Germinal center (tissue), 1 donor: ENCODE measurements at regions not wholly inside any gene's neighbourhood (a gene's known extent, or its start where the extent isn't known, plus 50 kb on each side); places are given as distances from the start of the nearest gene placed in this dataset.

Experiments used
- DNase-seq: peaks from one replicate; pipeline ENCODE4 v3.0.0; 2012; ENCODE audit warnings: mixed read lengths, low spot score

DNA sequence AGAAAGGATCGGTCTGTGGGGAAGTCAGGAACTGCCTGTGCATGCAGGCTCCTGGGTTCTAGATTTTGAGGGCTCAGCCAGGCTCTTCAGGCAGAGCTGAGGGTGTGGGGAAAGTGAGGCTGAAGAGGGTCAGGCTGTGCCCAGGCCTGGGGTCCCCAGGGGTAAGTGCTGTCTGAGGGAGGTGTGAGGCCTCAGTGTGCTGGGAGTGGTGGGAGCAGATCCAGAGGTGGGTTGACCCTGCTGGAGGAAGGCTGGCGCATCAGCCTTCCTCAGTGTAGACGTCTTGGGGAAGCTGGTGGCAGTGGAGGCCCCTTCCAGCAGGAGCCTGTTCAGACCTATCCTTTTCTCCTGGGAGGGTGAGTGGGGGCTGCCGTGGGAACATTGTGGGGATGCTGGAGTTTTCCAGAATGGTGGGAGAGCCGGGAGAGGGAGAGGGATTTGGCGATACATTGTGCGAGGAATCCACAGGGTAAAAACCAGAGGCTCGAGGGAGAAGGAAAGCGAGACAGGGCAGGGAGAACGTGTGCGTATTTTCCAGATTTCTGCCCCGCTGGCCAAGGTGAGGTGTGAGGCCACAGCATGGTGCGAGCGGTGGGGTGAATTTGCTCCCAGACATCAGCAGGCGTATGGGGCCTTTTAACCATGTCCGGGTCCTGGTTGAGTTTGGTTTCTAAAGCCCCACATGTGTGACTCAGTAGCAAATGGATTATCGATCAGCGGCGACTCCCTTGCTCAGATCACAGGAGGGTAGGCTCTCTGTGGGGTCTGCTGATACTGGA lies 237.7 kb downstream of the TEX29 start:
- no peak for DNase-seq

DNA sequence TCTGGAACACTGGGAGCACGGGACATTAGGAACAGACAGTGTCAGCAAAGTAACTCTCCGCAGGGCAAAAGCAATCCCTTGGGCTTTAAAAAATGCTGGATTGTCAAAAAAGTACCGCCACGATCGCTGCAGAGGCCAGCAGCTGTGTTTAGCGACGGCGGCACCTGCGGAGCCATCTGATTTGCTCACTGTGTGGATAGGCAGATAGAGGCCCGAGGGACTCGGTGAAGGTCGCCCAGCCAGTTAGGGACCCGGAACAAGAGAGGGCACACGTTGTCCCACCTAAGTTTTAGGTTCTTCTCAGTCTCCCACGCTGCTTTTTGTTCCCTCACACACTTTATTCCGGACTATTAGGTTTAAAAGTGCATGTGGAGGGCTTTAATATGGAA lies 238.3 kb downstream of the TEX29 start:
- DNase-seq = no peak

DNA sequence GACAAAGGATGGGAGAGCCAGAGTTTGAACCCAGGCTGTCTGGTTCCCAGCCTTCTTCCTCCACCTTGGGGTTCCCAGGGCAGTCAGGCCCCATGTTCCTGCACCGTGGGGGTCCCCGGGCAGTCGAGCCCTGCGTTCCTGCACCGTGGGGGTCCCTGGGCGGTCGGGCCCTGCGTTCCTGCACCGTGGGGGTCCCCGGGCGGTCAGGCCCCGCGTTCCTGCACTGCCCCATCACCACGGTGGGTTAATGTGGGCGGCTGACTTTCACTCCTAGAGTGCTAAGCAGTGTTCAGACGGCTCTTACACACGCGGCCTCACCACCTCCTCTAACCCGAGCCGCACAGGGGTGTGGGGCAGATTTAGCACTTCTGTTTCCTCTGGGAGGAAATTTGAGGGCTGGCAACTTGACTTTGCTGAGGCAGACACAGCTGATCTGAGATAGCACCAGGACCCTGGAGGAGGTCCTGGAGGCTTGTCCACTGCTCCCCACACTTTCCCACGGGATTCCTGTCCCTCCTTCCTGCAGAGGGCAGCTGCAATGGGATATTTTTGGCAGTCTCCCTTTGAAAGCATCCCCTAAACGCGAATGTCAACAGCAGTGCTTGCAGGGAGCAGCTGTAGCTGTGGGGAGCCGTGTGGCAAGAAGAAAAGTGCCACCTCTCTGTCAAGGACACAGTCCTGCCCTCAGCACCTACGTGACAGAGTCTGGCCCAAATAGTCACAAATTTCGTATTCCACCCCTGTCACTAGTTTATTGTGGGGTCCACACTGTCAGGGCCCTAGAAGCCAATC lies 239.4 kb downstream of the TEX29 start:
- DNase-seq = no peak

DNA sequence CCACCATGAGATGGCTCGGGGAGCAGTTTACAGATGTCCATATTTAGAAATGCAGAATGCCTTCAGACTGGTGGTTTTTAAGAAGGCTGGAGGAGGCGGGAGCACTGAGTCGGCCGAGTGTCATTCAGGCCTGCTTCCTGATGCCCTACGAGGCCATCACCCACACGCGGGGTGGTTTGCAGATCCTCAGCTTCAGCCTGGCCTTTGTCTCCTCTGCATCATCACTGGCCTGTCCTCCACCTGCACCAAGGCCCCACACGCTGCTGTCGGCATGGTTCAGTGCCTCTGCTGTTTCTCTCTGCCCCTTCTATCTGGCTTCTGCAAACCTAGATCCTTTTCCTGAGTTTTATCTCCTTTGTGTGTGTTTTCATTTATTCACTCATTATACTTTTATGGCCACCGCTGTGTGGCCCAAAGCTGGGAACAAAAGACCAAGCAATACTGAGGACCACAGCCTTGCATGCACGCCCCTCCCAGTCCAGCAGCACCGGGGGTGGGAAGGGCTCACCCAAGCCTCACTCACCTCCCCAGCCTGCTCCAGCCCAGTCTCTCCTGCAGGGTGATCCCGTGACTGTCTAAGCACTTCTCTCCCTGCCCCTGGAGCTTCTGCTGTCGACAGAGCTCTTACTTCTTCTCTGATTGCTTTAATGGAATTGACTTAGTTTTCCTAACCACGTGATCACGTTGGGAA lies 240.8 kb downstream of the TEX29 start:
- DNase-seq = no peak

DNA sequence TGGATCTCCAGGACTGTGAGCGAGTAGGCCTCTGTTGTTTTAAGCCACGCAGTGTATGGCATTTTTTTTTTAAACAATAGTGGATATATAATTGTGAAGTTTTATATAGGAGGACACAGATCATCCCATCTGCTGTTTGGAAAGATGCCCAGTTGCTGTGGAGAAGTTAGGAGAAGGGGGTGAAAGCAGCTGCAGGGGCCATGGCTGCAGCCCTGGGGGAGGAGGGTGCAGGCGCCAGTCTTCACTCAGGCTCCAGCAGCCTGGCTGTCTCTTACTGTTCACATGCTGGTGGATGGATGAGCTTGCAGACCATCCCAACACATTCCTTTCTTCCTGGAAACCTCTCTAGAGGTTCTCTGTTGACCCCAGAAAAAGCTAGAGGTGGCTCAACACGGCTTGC lies 242.3 kb downstream of the TEX29 start:
- DNase-seq = no peak

DNA sequence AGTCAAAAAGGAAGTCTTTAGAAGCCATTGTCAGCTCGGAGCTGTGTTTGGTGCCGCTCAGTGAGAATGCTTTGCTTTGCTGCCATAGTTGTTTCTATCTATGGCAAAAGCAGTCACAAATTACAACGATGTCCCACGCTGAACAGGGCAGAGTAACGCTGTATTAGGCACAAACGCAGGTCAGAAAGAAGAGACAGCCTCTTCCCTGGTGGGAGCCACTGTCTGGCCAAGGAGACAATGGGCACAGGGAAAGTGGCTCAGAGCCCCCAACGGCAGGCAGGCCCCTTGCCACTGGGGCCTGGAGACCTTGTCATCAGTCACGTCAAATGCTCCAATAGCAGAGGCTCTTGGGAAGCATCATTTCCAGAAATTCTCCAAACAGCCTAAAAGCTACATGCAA lies 244.2 kb downstream of the TEX29 start:
- no peak for DNase-seq

DNA sequence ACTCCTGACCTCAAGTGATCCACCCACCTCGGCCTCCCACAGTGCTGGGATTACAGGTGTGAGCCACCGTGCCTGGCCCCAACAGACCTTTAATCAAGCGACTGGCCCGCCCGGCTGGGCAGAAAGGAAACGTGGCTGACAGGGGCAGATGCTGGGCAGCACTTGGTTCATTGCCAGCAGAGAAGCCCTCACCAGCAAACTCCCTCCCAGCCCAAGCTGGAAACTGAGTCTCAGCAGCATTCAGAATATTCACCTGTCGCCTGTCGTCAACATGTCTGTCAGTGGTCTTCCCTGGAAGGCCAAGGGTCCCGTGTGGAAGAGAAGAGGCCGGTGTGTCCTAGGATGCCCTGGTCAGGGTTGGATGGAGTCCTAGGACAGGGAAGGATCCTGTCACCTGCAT lies 245.0 kb downstream of the TEX29 start:
- no peak for DNase-seq

DNA sequence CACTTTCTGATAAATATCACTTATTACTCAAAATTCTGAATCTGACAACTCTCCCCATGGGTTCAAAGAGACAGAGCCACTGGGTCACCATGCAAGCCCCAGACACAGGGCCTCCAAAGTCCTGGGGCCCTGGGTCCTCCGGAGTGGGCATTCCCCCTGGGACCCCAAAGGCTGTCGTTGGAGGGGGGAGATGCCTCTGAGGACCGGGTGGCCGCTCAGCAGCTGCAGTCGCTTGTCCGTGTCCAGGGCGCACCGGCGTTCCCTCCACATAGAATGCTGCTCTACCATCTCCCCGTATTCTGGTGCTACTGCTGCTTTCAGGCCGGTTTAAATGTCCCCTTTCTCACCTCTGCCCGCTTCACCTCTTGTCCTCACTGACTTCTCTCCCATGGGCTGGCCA lies 246.1 kb downstream of the TEX29 start:
- no peak for DNase-seq

DNA sequence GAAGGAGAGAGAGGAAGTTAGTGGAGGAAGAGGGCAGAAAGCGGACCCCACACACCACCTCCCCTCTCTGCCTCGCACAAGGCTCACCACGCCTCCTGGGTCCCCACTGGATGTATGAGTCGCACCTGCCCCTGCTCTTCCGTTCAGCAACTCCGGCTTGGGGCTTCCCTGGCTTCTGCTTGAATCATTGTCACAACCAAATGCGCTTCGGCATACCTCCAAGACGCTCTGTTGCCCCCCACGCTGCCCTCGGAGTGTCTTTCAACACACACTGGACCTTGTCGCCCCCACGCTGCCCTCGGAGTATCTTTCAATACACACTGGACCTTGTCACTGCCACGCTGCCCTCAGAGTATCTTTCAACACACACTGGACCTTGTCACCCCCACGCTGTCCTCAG lies 247.2 kb downstream of the TEX29 start:
- no peak for DNase-seq

DNA sequence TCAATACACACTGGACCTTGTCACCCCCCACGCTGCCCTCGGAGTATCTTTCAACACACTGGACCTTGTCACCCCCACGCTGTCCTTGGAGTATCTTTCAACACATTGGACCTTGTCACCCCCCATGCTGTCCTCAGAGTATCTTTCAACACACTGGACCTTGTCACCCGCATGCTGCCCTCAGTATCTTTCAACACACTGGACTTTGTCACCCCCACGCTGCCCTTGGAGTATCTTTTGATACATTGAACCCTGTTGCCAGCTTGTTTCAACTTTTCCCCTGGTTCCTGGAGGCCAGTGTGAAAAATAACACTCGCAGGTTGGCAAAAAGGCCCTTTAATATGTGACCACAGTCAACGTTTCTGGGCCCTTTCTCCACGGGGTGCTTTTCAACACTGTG lies 247.8 kb downstream of the TEX29 start:
- DNase-seq = no peak

DNA sequence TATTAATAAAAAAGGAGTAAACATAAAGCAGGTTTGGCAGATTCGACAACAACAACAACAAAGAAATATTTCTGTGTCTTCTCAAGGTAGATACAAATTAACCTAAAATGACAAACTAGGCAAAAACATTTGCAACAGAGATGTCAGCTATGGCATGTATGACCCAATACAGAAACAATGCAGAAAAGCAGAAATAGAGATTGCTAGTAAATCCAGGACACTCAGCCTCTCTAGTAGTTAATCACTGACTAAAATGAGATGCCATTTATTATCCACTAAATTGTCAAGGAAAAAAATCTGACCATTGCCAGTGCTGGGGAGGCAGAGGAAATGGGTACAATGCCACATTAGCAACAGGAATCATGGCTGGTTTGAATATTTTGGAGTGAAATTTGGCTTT lies 250.5 kb downstream of the TEX29 start:
- no peak for DNase-seq

DNA sequence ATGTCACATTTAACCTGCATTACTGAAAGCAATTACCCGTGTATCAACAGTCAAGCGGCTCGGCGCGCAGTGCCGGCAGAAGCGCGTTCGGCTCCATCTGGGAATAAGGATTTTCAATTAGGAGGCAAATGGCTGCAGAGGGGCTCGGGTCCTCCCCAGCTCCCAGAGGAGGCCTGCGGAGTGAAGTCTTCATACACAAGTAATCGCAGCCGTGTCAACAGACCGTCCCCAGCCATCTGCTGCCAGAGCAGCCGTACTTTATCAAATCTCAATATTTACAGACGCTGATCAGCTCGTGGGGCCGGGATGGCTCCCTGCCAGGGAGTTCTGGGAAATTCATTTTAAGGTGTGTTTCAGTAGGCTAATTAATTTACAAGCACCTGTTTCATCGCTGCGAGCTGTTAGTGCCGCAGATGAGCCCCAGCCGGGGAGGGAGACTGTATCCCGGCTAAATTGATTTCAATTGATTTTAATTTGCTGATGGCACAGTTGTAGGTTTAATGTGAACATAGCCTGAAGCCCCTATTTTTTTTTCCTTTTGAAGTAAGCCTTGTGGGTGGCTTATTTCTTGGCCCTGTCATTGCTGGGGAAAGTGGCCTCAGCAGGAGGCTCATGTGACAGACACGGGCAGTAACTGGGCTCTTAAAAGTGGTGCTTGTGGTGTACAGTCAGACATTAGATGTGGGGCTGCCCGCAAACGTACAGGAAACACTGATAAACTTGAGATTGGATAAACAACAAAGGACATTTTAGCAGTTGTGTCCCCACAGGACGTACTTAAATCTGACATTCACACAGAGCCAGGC lies 252.7 kb downstream of the TEX29 start:
- DNase-seq = no peak

DNA sequence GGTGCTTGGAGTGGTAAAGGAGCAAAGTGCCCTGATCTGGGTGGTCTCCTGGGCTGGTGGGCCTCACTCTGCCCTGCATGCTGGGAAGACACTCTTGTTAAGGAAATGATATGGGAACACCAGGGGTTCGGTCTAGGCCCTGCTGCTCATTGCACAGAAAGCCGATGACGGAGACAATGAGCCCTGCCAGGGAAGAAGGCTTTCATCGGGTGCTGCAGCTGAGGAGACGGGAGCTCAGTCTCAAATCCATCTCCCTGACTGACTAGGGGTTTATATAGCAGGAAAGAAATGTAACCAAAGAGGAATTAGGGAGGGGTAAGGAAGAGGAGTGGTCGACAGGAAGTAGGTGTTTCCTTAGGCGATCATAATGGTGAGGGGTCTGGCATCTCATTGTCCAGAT lies 253.4 kb downstream of the TEX29 start:
- no peak for DNase-seq

DNA sequence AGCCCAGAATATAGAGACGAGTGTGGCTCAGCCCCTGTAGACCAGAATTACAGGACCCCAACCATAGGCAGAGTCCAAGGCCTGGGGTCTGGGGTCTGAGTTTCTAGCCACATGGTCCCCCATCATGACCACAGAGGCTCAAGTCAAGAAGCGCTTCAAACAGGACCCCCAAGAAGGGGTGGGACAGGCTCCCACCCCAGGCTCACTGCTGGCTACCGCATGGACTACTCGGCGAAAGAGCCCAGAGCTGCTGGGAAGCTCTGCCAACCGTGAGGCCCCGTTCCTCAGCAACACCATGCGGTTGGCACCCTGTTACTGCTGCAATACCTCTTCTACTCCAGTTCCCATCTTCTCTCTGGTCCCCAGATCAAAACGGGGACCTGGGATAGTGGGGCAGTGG lies 254.8 kb downstream of the TEX29 start:
- DNase-seq = no peak

DNA sequence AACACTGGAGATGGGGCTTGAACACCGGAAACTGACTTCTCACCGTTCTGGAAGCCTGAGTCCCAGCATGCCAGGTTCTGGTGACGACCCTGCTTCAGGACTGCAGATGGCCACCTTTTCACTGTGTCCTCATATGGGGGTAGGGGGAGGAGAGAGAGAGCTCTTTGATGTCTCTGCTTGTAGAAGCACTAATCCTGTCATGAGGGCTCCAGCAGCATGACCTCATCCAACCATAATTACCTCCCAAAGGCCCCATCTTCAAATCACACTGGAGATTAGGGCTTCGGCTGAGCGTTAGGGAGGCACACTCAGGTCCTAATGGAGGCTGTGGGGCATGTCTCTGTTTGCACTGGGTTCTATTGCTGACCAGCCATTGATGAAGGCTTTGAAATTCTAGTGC lies 255.3 kb downstream of the TEX29 start:
- no peak for DNase-seq

DNA sequence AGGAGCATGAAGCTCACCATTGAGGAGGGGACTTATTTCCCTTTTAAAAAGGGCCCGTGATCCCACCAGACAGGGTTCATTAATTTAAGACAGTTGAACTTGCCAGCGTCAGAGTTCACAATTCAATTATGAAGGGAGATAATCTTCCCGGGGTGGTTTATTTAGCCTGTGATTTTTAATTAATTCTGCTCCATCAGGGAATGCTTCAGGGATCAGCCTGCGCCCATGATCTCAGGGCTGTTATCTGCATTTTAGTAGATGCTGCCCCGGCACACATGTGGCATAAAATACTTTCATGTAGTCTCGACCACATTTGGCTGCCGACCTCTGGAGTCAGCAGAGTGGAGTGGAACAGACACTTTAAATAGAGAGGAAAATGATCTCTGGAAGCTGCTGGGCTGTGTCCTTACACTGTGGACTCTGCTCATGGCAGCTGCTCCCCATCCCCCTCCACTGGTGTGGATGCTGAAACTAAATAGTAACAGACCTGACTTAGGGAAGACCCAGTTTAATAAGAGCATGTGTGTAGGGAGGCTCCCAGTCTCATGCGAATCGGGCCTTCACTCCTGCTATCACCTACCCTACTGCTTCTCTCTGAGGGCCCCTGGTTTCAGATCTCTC lies 256.9 kb downstream of the TEX29 start:
- DNase-seq = no peak

DNA sequence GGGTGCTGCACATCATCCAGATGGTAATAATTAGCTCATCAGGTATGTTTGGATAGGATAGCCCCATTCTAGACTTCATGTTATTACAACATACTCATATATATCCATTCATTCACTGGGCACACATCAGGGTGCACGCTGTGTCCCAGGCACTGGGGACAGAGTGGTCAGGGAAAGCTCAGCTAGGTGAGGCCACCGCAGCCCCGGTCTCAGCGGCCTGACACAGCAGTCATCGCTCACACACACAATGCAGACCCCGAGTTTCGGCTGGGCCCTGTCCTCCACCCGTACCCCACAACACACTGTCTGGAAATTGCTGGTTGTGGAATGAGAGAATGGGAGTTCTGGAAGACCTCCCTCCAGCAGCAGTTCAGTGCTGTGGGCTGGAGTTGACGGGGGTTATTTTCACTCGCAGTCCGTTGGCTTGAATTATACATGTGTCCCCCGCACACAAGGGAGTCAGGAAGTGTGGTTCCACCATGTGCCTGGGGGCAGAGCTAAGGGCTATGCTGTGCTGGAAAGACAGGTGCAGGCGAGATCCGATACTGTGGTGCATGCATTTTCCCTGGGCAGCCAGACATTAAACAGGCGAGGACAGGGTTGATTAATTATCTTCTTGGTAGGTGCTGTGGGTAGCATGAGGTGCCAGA lies 257.6 kb downstream of the TEX29 start:
- no peak for DNase-seq

DNA sequence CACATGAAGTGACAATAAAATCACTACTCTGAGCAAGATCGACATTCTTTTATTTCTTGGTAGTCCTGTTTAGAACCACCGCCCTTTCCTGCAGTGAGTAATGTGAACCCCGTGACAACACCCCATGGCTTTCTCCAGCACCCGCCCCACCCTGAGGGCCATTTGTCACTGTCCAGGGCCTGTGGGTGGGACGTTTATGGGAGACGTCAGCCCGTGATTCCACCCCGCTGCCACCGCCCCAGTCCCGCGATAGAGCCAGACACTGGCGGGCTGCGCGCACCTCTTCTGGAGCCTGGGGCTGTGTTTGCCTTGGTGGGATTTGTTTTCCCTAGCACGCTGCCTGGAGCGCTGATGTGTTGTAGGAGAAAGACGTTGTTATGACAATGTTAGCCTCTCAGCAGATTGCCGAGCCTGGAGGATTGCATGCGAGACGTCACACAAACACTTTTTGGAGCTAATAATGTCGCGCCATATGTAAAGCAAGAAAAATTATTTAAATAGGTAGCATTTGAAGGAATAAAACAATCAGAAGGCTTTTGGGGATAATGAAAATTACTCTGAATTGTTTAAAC lies 263.7 kb downstream of the TEX29 start:
- no peak for DNase-seq

DNA sequence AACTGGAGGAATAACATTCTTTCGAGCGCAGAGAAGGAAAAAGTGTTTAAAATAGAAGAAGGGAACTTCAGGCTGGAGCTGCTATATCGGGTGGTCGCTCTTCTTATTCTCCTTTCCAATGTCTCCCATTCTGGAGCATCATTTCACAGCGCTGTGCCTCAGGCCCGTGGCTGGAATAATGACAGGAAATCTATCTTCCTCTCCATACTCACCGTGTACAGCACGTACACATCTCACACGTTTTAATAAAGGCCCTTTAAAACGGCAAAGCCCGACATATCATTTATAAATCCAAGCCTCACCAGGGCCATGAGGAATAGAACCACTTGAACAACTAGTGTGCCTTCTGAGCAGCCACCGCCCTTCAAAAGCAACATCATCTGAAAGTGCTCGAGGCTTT lies 264.4 kb downstream of the TEX29 start:
- no peak for DNase-seq

DNA sequence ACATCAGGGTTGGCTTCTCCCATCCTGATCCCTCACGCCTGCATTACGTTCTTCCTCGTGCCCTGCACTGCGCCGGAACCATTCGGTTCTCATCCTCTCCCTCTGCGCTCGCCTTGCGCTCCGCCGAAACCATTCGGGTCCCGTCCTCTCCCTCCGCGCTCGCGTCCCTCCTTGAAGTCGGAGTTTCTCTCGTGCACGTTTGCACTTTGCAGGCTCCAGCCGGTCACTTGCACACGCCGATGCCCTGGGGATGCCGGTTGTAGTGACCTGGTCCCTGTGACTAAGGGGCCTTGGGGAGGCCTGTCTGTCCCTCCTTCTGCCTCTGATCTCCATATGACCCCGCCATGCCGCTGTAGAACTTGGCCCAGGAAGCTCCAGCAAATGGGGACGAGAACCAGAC lies 265.8 kb downstream of the TEX29 start:
- DNase-seq = no peak

DNA sequence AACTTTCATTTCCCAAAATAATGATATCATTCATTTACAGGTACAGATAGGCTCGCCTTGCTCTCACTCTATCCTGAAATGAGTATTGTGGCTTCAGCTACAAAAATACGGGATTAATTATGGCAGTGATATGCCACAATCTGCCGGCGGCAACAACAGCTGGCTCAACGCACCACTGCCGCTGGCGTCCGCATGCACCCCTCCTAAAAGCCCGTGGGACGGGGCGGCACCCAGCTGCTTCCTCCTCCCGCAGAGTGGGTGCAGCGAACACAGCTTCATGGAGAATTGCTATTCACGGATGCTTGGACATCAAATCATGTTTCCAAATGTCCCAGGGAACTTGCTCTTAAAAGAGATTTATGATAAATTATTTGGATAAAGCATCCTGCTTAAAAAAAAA lies 266.8 kb downstream of the TEX29 start:
- DNase-seq = no peak
